Loucy (cell line): ENCODE measurements at regions not wholly inside any gene's neighbourhood (a gene's known extent, or its start where the extent isn't known, plus 50 kb on each side); places are given as distances from the start of the nearest gene placed in this dataset.

ENCODE experiments used
- H2AFZ ChIP-seq: fragments of 200-600 bp; sonication (generic); 2 replicates; pipeline ENCODE4 v1.6.0; 2016; ENCODE audit warnings: antibody characterized with exemption, mild to moderate bottlenecking, low read length, moderate library complexity
- H3F3A ChIP-seq: fragments of 200-600 bp; 2 replicates; pipeline ENCODE4 v1.6.0; 2016; ENCODE audit warnings: antibody characterized with exemption, low read depth, mild to moderate bottlenecking
- H3K27me3 ChIP-seq: fragments of 200-600 bp; sonication (generic); 2 replicates; pipeline ENCODE4 v1.6.1; 2014; ENCODE audit warnings: low read length, mild to moderate bottlenecking; ENCODE audit not compliant: insufficient read depth, poor library complexity, severe bottlenecking
- H3K36me3 ChIP-seq: fragments of 200-600 bp; sonication (generic); 2 replicates; pipeline ENCODE4 v1.6.1; 2016; ENCODE audit warnings: low read length; ENCODE audit not compliant: insufficient read depth
- H3K4me1 ChIP-seq: fragments of 200-600 bp; sonication (generic); 2 replicates; pipeline ENCODE4 v1.5.1; 2014; ENCODE audit warnings: low read length, mild to moderate bottlenecking; ENCODE audit not compliant: insufficient read depth, poor library complexity, severe bottlenecking
- H3K4me2 ChIP-seq: fragments of 200-600 bp; sonication (generic); 2 replicates; pipeline ENCODE4 v1.6.0; 2014; ENCODE audit warnings: antibody characterized with exemption, low read length, low read depth, mild to moderate bottlenecking; ENCODE audit not compliant: poor library complexity, severe bottlenecking
- H3K4me3 ChIP-seq: fragments of 200-600 bp; sonication (generic); 2 replicates; pipeline ENCODE4 v1.5.1; 2014; ENCODE audit warnings: low read length, mild to moderate bottlenecking, mixed read lengths; ENCODE audit not compliant: poor library complexity, severe bottlenecking
- H3K79me2 ChIP-seq: fragments of 200-600 bp; sonication (generic); 2 replicates; pipeline ENCODE4 v1.6.1; 2014; ENCODE audit warnings: low read length; ENCODE audit not compliant: insufficient read depth
- H3K9ac ChIP-seq: fragments of 200-600 bp; sonication (generic); 2 replicates; pipeline ENCODE4 v1.6.0; 2014; ENCODE audit warnings: mild to moderate bottlenecking, low read depth, low read length, moderate library complexity; ENCODE audit not compliant: poor library complexity, severe bottlenecking
- H3K9me2 ChIP-seq: fragments of 200-600 bp; sonication (generic); replicated peaks from 2 replicates; pipeline ENCODE4 v1.6.1; 2016; ENCODE audit warnings: low read depth, low read length, mixed read lengths
- H3K9me3 ChIP-seq: fragments of 200-600 bp; sonication (generic); 2 replicates; pipeline ENCODE4 v1.6.1; 2014; ENCODE audit warnings: mild to moderate bottlenecking, antibody characterized with exemption, low read length, low read depth; ENCODE audit not compliant: insufficient read depth
- H4K20me1 ChIP-seq: fragments of 200-600 bp; sonication (generic); 2 replicates; pipeline ENCODE4 v1.6.0; 2014; ENCODE audit warnings: antibody characterized with exemption, low read length, mild to moderate bottlenecking; ENCODE audit not compliant: insufficient read depth, poor library complexity, severe bottlenecking
- EZH2phosphoT487 ChIP-seq: fragments of 200-600 bp; IDR thresholded peaks from 2 replicates; pipeline ENCODE4 v1.6.1; 2018; ENCODE audit warnings: antibody characterized with exemption, mild to moderate bottlenecking, moderate library complexity, borderline replicate concordance
- TF ChIP-seq, protein P1 (sequence below): fragments of 200-600 bp; sonication (generic); conservative IDR thresholded peaks from 2 replicates; pipeline ENCODE4 v1.5.1; 2014; ENCODE audit warnings: mild to moderate bottlenecking, antibody characterized with exemption, low read length

DNA sequence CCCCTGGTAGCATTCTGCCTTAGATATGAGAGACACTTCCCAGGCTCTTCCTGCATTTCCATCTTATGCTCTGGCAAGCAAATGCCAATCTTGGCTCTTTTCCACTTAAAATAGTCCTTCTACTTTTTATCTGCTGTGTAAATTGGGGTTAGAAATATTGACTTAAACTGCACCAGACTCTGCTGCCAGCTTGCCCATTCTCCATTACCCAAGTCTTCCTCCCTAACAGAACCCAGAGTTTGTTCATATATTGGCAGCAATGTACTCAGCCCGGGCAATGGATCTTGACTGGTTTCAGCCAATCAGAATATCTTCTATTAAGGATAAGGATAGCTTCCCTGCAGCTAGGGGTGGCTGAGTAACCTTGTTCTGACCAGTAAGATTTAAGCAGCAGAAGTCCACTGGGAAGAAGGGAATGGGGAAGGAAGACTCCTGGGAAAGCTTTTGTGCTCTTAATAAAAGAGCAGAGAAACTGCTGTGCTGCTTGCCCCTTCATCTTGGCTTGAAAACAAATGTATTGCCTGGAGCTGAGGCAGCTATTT is 177.1 kb downstream of the KCNRG start:
- Histone ChIP-seq H3K27me3 (no peaks in the 10 kb centered on the region), H3K36me3 (peaks cover 1% of the 10 kb centered on the region; the same call in 1 of the 2 replicates), H3K79me2 (peaks cover 100% of the 10 kb centered on the region), H3K4me2 (peak overlapping the region; percentile 82), H3F3A (0 out of 2 replicates have a peak, but pooled peaks cover 2% of the 10 kb centered on the region), H3K9ac (peak overlapping the region; percentile 55), H3K9me3 (no peaks in the 10 kb centered on the region), H3K9me2 (no peaks in the 10 kb centered on the region), H3K4me1 (peaks cover 84% of the 10 kb centered on the region), H2AFZ (no peak overlapping the region), H4K20me1 (peaks cover 37% of the 10 kb centered on the region), H3K4me3 (peak overlapping the region; percentile 94)
- no peak for TF ChIP-seq EZH2phosphoT487
- TF ChIP-seq, protein P1, sequence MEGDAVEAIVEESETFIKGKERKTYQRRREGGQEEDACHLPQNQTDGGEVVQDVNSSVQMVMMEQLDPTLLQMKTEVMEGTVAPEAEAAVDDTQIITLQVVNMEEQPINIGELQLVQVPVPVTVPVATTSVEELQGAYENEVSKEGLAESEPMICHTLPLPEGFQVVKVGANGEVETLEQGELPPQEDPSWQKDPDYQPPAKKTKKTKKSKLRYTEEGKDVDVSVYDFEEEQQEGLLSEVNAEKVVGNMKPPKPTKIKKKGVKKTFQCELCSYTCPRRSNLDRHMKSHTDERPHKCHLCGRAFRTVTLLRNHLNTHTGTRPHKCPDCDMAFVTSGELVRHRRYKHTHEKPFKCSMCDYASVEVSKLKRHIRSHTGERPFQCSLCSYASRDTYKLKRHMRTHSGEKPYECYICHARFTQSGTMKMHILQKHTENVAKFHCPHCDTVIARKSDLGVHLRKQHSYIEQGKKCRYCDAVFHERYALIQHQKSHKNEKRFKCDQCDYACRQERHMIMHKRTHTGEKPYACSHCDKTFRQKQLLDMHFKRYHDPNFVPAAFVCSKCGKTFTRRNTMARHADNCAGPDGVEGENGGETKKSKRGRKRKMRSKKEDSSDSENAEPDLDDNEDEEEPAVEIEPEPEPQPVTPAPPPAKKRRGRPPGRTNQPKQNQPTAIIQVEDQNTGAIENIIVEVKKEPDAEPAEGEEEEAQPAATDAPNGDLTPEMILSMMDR, result no peak

DNA sequence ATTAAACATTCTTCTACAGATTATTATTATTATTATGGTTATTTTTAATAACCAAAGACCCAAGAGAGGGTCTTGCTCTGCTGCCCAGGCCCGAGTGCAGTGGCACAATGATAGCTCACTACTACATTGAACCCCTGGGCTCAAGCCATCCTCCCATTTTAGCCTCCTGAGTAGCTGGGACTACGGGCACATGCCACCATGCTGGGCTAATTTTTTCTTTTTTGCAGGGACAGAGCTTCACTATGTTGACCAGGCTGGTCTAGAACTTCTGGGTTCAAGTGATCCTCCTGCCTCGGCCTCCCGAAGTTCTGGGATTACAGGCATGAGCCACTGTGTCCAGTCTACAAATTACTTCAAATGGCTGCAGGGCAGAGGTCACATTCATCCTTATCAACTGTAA is 179.8 kb downstream of the KCNRG start:
- Histone ChIP-seq H3K9ac (no peak overlapping the region), H3K4me3 (no peak overlapping the region), H3K4me1 (peaks cover 74% of the 10 kb centered on the region), H3K79me2 (peaks cover 100% of the 10 kb centered on the region), H2AFZ (no peak overlapping the region), H3K36me3 (peaks cover 7% of the 10 kb centered on the region; the same call in 1 of the 2 replicates), H3K9me2 (no peaks in the 10 kb centered on the region), H3F3A (0 out of 2 replicates have a peak, but pooled peaks cover 2% of the 10 kb centered on the region), H3K27me3 (no peaks in the 10 kb centered on the region), H4K20me1 (peaks cover 29% of the 10 kb centered on the region), H3K9me3 (no peaks in the 10 kb centered on the region), H3K4me2 (peak overlapping the region; percentile 82)
- TF ChIP-seq, protein P1, result no peak
- no peak for TF ChIP-seq EZH2phosphoT487

DNA sequence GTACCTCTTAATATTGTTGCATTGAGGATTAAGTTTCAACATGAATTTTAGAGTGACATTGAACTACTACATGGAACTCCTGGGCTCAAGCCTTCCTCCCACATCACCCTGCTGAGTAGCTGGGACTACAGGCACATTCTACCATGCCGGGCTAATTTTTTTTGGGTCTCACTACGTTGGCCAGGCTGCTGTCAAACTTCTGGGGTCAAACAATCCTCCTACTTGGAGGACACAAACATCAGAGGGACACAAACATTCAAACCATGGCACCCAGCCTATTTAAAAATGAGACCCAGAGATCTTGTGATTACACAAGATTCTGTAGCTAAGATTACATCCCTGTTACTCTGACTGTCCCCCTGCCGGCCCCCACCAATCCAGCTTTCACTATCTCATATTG is 180.9 kb downstream of the KCNRG start:
- Histone ChIP-seq H3K9ac (no peak overlapping the region), H3K4me1 (peaks cover 71% of the 10 kb centered on the region), H3K79me2 (peaks cover 100% of the 10 kb centered on the region), H3F3A (0 out of 2 replicates have a peak, but pooled peaks cover 2% of the 10 kb centered on the region), H3K4me2 (peak overlapping the region; percentile 45), H3K27me3 (no peaks in the 10 kb centered on the region), H3K9me2 (no peaks in the 10 kb centered on the region), H4K20me1 (peaks cover 25% of the 10 kb centered on the region), H3K4me3 (no peak overlapping the region), H3K9me3 (no peaks in the 10 kb centered on the region), H3K36me3 (peaks cover 7% of the 10 kb centered on the region; the same call in 1 of the 2 replicates), H2AFZ (no peak overlapping the region)
- no peak for TF ChIP-seq EZH2phosphoT487
- TF ChIP-seq, protein P1, result no peak
